ENCODE measurements at regions not wholly inside any gene's neighbourhood (a gene's known extent, or its start where the extent isn't known, plus 50 kb on each side); places are given as distances from the start of the nearest gene placed in this dataset.
"Not testable (repeated sequence)": the region's sequence is repeated elsewhere in the genome, so short reads cannot be mapped to it uniquely, and the experiment has no call there.

DNA sequence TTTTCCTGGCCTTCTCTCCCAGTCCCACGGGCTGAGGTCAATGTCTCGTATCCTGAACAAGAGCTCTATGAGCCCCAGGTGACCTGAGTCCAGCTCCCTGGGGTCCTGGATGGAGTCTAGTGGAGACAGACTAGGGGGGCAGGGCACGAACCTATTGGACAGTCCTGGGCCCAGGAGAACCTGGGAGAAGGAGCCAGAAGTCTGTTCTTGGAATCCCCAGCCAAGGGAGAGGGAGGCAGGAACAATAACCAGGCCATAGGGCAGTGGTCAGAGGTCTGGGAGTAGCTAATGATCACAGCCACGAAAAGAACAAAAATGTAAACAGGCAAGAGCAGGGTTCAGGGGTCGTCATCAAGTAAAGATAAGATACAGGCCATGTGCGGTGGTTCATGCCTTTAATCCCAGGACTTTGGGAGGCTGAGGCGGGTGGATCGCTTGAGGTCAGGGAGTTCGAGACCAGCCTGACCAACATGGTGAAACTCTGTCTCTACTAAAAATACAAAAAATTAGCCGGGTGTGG, 60.8 kb downstream of the COPRS start:
- Histone ChIP-seq H3K27ac (ENCODE audit: low read depth, low read length) (no peak overlapping the region), H3K4me3 (ENCODE audit: low read depth, low read length) (no peak overlapping the region), H3K4me1 (ENCODE audit: control insufficient read depth, insufficient read depth, low read length) (no peaks in the 10 kb centered on the region), H3K9me3 (ENCODE audit: control insufficient read depth, insufficient read depth, low read length) (no peaks in the 10 kb centered on the region), H3K27me3 (ENCODE audit: control insufficient read depth, insufficient read depth, low read length) (no peaks in the 10 kb centered on the region), H3K36me3 (ENCODE audit: control insufficient read depth, insufficient read depth, low read length) (no peaks in the 10 kb centered on the region)
- WGBS (ENCODE audit: insufficient coverage), result 74% methylated on average over 7 of the region's 10 CpGs
- DNase-seq (ENCODE audit: low read depth in 4 of 6, low spot score in 6 of 6), result no peak

DNA sequence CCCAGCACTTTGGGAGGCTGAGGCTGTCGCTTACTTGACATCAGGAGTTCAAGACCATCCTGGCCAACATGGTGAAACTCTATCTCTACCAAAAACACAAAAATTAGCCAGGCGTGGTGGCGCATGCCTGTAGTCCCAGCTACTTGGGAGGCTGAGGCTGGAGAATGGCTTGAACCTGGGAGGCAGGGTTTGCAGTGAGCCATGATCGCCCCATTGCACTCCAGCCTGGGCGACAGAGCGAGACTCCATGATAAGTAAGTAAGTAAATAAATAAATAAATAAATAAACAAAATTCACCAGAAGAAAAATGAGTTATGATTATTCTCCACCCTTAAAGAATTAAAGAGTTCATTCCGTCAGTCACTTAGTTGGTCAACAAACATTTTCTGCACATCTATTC, 63.1 kb downstream of the COPRS start:
- not testable (repeated sequence) for H3K4me3 ChIP-seq (ENCODE audit: low read depth, low read length); H3K27me3 ChIP-seq (ENCODE audit: control insufficient read depth, insufficient read depth, low read length); H3K9me3 ChIP-seq (ENCODE audit: control insufficient read depth, insufficient read depth, low read length); H3K27ac ChIP-seq (ENCODE audit: low read depth, low read length); DNase-seq (ENCODE audit: low read depth in 4 of 6, low spot score in 6 of 6); H3K4me1 ChIP-seq (ENCODE audit: control insufficient read depth, insufficient read depth, low read length); H3K36me3 ChIP-seq (ENCODE audit: control insufficient read depth, insufficient read depth, low read length)
- 100% methylated on average over 4 of the region's 7 CpGs for WGBS (ENCODE audit: insufficient coverage)

DNA sequence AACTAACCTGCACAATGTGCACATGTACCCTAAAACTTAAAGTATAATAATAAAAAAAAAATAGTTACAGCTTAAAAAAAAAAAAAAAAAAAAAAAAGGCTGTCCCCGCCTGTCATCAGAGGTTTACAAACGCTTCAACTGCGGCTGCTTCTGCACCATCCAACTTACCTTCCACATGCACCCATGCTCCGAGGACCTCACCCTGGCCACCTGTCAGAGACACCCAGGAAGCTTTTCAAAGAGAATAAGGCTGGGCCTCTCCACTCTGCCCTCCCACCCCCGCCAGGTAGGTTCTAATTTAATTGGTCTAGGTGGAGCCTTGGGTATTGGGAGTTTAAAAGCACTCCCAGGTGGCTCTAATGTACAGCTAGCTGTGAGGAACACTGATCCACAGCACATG, 64.9 kb downstream of the COPRS start:
- no peaks in the 10 kb centered on the region for H3K9me3 ChIP-seq (ENCODE audit: control insufficient read depth, insufficient read depth, low read length)
- WGBS (ENCODE audit: insufficient coverage), result no CpG with 5 or more reads among the region's 5 CpGs
- H3K4me1 ChIP-seq (ENCODE audit: control insufficient read depth, insufficient read depth, low read length), result no peaks in the 10 kb centered on the region
- H3K27ac ChIP-seq (ENCODE audit: low read depth, low read length), result no peak overlapping the region
- no peaks in the 10 kb centered on the region for H3K27me3 ChIP-seq (ENCODE audit: control insufficient read depth, insufficient read depth, low read length)
- DNase-seq (ENCODE audit: low read depth in 4 of 6, low spot score in 6 of 6), result no peak
- no peak overlapping the region for H3K4me3 ChIP-seq (ENCODE audit: low read depth, low read length)
- H3K36me3 ChIP-seq (ENCODE audit: control insufficient read depth, insufficient read depth, low read length), result no peaks in the 10 kb centered on the region

DNA sequence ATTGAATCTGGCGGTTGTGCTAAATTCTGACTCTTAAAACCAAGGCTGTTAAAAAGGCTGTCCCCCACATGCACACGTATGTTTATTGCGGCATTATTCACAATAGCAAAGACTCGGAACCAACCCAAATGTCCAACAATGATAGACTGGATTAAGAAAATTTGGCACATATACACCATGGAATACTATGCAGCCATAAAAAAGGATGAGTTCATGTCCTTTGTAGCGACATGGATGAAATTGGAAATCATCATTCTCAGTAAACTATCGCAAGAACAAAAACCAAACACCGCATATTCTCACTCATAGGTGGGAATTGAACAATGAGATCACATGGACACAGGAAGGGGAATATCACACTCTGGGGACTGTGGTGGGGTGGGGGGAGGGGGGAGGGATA, 65.4 kb downstream of the COPRS start:
- WGBS (ENCODE audit: insufficient coverage), result 100% methylated on average over 1 of the region's 7 CpGs
- H3K36me3 ChIP-seq (ENCODE audit: control insufficient read depth, insufficient read depth, low read length); DNase-seq (ENCODE audit: low read depth in 4 of 6, low spot score in 6 of 6); H3K4me3 ChIP-seq (ENCODE audit: low read depth, low read length); H3K27me3 ChIP-seq (ENCODE audit: control insufficient read depth, insufficient read depth, low read length); H3K9me3 ChIP-seq (ENCODE audit: control insufficient read depth, insufficient read depth, low read length); H3K4me1 ChIP-seq (ENCODE audit: control insufficient read depth, insufficient read depth, low read length); H3K27ac ChIP-seq (ENCODE audit: low read depth, low read length): not testable (repeated sequence)

DNA sequence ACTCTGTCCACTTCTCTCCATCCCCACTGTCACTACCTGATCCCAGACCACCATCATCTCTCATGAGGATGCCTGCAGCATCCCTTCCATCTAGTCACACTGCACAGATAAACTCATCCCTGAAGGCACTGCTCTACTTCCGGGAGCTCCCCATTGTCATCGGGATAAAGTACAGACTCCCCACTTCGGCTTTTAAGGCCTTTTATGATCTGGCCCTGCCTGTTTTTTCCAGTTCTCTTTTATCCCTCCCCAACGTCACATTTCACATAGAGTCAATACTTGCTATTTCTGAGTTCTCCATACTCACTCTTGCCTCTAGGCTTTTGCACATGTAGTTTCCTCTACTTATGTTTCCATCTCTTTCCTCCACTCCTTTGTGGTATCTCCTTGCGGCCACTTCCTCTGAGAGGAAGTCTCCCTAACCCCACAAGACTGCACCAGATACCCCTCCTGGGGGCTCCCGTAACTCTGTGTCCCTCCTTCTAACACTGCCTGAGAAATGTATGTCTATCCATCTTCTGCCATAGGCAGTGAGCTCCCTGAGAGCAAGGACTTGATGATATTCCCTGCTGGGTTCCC, 66.9 kb downstream of the COPRS start:
- H3K9me3 ChIP-seq (ENCODE audit: control insufficient read depth, insufficient read depth, low read length), result no peaks in the 10 kb centered on the region
- DNase-seq (ENCODE audit: low read depth in 4 of 6, low spot score in 6 of 6), result no peak
- H3K36me3 ChIP-seq (ENCODE audit: control insufficient read depth, insufficient read depth, low read length), result no peaks in the 10 kb centered on the region
- H3K27ac ChIP-seq (ENCODE audit: low read depth, low read length), result no peak overlapping the region
- 85% methylated on average over 6 of the region's 6 CpGs for WGBS (ENCODE audit: insufficient coverage)
- no peak overlapping the region for H3K4me3 ChIP-seq (ENCODE audit: low read depth, low read length)
- H3K27me3 ChIP-seq (ENCODE audit: control insufficient read depth, insufficient read depth, low read length), result no peaks in the 10 kb centered on the region
- no peaks in the 10 kb centered on the region for H3K4me1 ChIP-seq (ENCODE audit: control insufficient read depth, insufficient read depth, low read length)

DNA sequence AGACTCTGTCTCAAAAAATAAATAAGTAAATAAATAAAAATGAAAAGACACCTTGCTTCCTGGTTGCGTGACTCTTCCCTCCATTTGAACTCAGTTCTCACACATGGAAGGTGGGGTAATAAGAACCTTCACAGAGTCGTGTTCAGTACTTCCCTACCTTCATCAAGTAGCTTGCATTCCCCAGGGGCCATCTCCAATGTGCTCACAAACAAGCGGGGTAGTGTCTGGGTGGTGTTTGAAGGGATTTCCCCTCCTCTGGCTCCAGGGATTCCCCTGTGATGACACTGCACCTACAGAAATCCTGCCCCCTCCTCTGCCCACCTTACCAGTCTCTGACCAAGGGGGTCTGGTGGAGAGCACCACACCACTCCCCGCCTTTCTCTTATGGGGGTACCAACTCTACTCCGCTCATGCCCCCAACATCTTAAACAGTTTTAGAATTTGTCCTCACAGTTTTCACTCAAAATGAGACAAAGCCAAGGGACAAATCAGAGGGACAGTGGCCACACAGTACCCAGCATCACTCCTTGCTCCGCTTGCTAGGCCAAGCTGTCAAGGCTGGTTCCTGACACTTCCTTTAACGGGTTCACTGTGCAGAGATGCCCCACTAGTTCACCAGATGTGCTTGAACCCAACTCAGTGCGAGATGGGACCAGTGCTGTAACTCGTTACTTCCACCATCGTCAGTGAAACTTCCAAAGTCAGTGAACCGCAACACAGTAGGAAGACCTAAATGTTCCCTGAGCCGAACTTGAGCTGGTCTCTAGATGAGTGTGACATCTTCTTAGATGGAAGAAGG, 69.1 kb downstream of the COPRS start:
- no peaks in the 10 kb centered on the region for H3K36me3 ChIP-seq (ENCODE audit: control insufficient read depth, insufficient read depth, low read length)
- 93% methylated on average over 8 of the region's 12 CpGs for WGBS (ENCODE audit: insufficient coverage)
- H3K4me1 ChIP-seq (ENCODE audit: control insufficient read depth, insufficient read depth, low read length), result no peaks in the 10 kb centered on the region
- no peaks in the 10 kb centered on the region for H3K9me3 ChIP-seq (ENCODE audit: control insufficient read depth, insufficient read depth, low read length)
- no peaks in the 10 kb centered on the region for H3K27me3 ChIP-seq (ENCODE audit: control insufficient read depth, insufficient read depth, low read length)
- no peak for DNase-seq (ENCODE audit: low read depth in 4 of 6, low spot score in 6 of 6)
- no peak overlapping the region for H3K4me3 ChIP-seq (ENCODE audit: low read depth, low read length)
- H3K27ac ChIP-seq (ENCODE audit: low read depth, low read length), result no peak overlapping the region

GRCh38 chr17:31788956-31789355, 70.1 kb downstream of the COPRS start:
- WGBS (ENCODE audit: insufficient coverage), result no CpG with 5 or more reads among the region's 4 CpGs
- no peaks in the 10 kb centered on the region for H3K9me3 ChIP-seq (ENCODE audit: control insufficient read depth, insufficient read depth, low read length)
- no peak overlapping the region for H3K4me3 ChIP-seq (ENCODE audit: low read depth, low read length)
- H3K27me3 ChIP-seq (ENCODE audit: control insufficient read depth, insufficient read depth, low read length), result no peaks in the 10 kb centered on the region
- no peaks in the 10 kb centered on the region for H3K36me3 ChIP-seq (ENCODE audit: control insufficient read depth, insufficient read depth, low read length)
- no peak overlapping the region for H3K27ac ChIP-seq (ENCODE audit: low read depth, low read length)
- no peaks in the 10 kb centered on the region for H3K4me1 ChIP-seq (ENCODE audit: control insufficient read depth, insufficient read depth, low read length)
- DNase-seq (ENCODE audit: low read depth in 4 of 6, low spot score in 6 of 6), result no peak

DNA sequence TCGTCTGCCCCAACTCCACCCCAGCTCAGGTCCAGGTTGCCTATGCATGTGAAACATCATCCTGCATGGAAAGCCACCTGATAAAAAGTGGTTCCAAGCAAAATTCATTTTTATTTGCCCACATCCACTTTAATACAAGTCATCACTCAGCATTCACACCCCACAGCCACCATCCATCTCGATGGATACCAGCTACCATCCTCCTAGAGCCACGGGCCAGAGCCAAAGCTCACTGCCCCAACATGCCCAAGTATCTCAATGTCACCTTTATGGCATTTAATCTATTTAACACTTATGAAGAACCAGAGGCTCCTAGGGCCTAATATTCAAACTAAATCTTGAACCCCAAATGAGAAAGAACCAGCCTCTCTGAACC, 70.5 kb downstream of the COPRS start:
- 93% methylated on average over 3 of the region's 3 CpGs for WGBS (ENCODE audit: insufficient coverage)
- no peak overlapping the region for H3K4me3 ChIP-seq (ENCODE audit: low read depth, low read length)

DNA sequence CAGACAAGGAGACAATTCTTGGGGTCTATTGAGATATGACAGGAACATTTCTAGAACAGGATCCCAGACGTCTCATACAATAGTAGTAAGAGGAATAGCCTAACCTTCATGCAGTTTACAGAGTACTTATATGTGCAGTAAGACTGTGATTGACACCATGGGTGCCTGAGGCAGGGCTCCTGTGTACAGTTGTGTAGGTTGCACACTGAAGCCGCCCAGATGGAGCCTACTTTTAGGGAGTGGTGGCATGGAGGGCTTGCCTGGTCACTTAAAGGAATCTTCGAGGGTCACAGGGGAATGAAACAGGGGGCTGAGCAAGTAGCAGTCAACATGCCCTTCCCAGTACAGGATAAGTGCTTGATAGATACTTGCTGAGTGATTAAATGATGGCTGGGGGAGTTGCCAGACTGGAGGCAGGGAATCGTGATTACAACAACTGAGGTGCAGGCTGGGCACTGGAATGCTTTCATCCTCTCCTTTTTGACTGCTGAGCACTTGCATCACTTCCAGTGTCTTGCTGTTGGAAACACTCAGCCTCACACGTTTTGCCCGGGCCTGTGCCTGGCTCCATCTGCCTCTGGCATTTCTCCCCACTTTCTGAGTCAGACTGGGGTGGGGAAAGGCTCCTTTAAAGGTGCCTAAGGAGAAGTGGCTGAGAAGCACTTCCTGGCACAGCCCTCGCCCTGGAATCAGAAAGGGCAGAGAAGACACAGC, 71.0 kb downstream of the COPRS start:
- Histone ChIP-seq H3K36me3 (ENCODE audit: control insufficient read depth, insufficient read depth, low read length) (no peaks in the 10 kb centered on the region), H3K4me3 (ENCODE audit: low read depth, low read length) (no peak overlapping the region), H3K4me1 (ENCODE audit: control insufficient read depth, insufficient read depth, low read length) (no peaks in the 10 kb centered on the region), H3K27me3 (ENCODE audit: control insufficient read depth, insufficient read depth, low read length) (no peaks in the 10 kb centered on the region), H3K9me3 (ENCODE audit: control insufficient read depth, insufficient read depth, low read length) (no peaks in the 10 kb centered on the region), H3K27ac (ENCODE audit: low read depth, low read length) (no peak overlapping the region)
- WGBS (ENCODE audit: insufficient coverage), result 65% methylated on average over 7 of the region's 7 CpGs
- DNase-seq (ENCODE audit: low read depth in 4 of 6, low spot score in 6 of 6), result peak in 1 of 6 donors; percentile 42

More for the DNA sequence above, 70.5 kb downstream of the COPRS start:
- no peaks in the 10 kb centered on the region for H3K36me3 ChIP-seq (ENCODE audit: control insufficient read depth, insufficient read depth, low read length)
- no peaks in the 10 kb centered on the region for H3K27me3 ChIP-seq (ENCODE audit: control insufficient read depth, insufficient read depth, low read length)
- H3K27ac ChIP-seq (ENCODE audit: low read depth, low read length), result no peak overlapping the region
- no peak for DNase-seq (ENCODE audit: low read depth in 4 of 6, low spot score in 6 of 6)
- no peaks in the 10 kb centered on the region for H3K4me1 ChIP-seq (ENCODE audit: control insufficient read depth, insufficient read depth, low read length)
- no peaks in the 10 kb centered on the region for H3K9me3 ChIP-seq (ENCODE audit: control insufficient read depth, insufficient read depth, low read length)
